Keratinocyte (primary cell): ENCODE measurements at regions not wholly inside any gene's neighbourhood (a gene's known extent, or its start where the extent isn't known, plus 50 kb on each side); places are given as distances from the start of the nearest gene placed in this dataset.

Experiments used
- DNase-seq: peaks from one replicate; pipeline ENCODE4 v3.0.0-alpha.2; 2011; ENCODE audit warnings: low read depth, missing footprints, low spot score
- FAIRE-seq: peaks from 2 replicates; lab custom pipeline; 2011; peaks lifted over from hg19 to GRCh38; lab: Jason Lieb, UNC
- H2AFZ ChIP-seq: 2 replicates; pipeline ENCODE4 v1.6.0; 2012; ENCODE audit warnings: low read length, control low read depth, inconsistent platforms; ENCODE audit not compliant: control insufficient read depth
- H3K27ac ChIP-seq: 2 replicates; pipeline ENCODE4 v1.5.1; 2011; ENCODE audit warnings: low read length; ENCODE audit not compliant: control insufficient read depth, insufficient read depth
- H3K27me3 ChIP-seq: 3 replicates; pipeline ENCODE4 v1.6.0; 2011; ENCODE audit warnings: low read length; ENCODE audit not compliant: control insufficient read depth, insufficient read depth; ENCODE audit errors: extremely low read depth
- H3K36me3 ChIP-seq, 2 experiments: 2 replicates in 1 of 2; 3 replicates in 1 of 2; pipeline ENCODE4 v1.5.1; 2011; ENCODE audit warnings: low read length in 2 of 2, mild to moderate bottlenecking in 1 of 2; ENCODE audit not compliant: control insufficient read depth in 2 of 2, insufficient read depth in 2 of 2; ENCODE audit errors: extremely low read depth in 1 of 2
- H3K4me1 ChIP-seq: 3 replicates; pipeline ENCODE4 v1.5.1; 2011; ENCODE audit warnings: low read length; ENCODE audit not compliant: control insufficient read depth, insufficient read depth; ENCODE audit errors: extremely low read depth
- H3K4me2 ChIP-seq: 3 replicates; pipeline ENCODE4 v1.6.0; 2011; ENCODE audit warnings: low read depth, low read length; ENCODE audit not compliant: control insufficient read depth, insufficient read depth; ENCODE audit errors: extremely low read depth
- H3K4me3 ChIP-seq, 3 experiments: fragments of 200-600 bp in 1 of 3; sonication (generic) in 1 of 3; 2 replicates in 2 of 3; 3 replicates in 1 of 3; pipeline ENCODE4 v1.5.1; 2011 to 2016; ENCODE audit warnings: low read length in 3 of 3, mild to moderate bottlenecking in 3 of 3, control low read depth in 2 of 3, inconsistent platforms in 1 of 3, low read depth in 1 of 3, mixed read lengths in 1 of 3, mixed run types in 1 of 3, moderate library complexity in 1 of 3; ENCODE audit not compliant: control insufficient read depth in 2 of 3, insufficient read depth in 2 of 3; ENCODE audit errors: extremely low read depth in 1 of 3
- H3K79me2 ChIP-seq: 2 replicates; pipeline ENCODE4 v1.6.0; 2012; ENCODE audit warnings: low read length; ENCODE audit not compliant: control insufficient read depth, insufficient read depth
- H3K9ac ChIP-seq: 3 replicates; pipeline ENCODE4 v1.6.0; 2011; ENCODE audit warnings: low read length; ENCODE audit not compliant: control insufficient read depth, insufficient read depth; ENCODE audit errors: extremely low read depth
- H3K9me1 ChIP-seq: 3 replicates; pipeline ENCODE4 v1.6.0; 2011; ENCODE audit warnings: low read length; ENCODE audit not compliant: control insufficient read depth, insufficient read depth; ENCODE audit errors: extremely low read depth
- H3K9me3 ChIP-seq: 2 replicates; pipeline ENCODE4 v1.5.1; 2012; ENCODE audit warnings: low read depth, low read length; ENCODE audit not compliant: control insufficient read depth
- H4K20me1 ChIP-seq: 3 replicates; pipeline ENCODE4 v1.6.0; 2011; ENCODE audit warnings: low read length; ENCODE audit not compliant: control insufficient read depth, insufficient read depth; ENCODE audit errors: extremely low read depth
- CTCF ChIP-seq, 3 experiments: IDR thresholded peaks in 1 of 3; conservative IDR thresholded peaks in 1 of 3; optimal IDR thresholded peaks in 1 of 3; 2 replicates in 2 of 3; 3 replicates in 1 of 3; pipeline versions ENCODE3 to v1.5.1; 2011; ENCODE audit warnings: low read length in 3 of 3, mild to moderate bottlenecking in 3 of 3, moderate library complexity in 2 of 3, control low read depth in 1 of 3, inconsistent platforms in 1 of 3; ENCODE audit not compliant: insufficient read depth in 2 of 3; ENCODE audit errors: extremely low read depth in 1 of 3
- EZH2 ChIP-seq: IDR thresholded peaks from one replicate; pipeline ENCODE4 v1.6.1; 2012; ENCODE audit warnings: inconsistent platforms, mild to moderate bottlenecking, low read length, moderate library complexity
- dilution Hi-C: fragments of 300-500 bp; cut with MboI; formaldehyde crosslinking; loops from one replicate; pipeline ENCODE4 v1.7.0; 2020; ENCODE audit warnings: low sequenced_read_pairs; ENCODE audit not compliant: extremely low pct_ligation_motif_present

GRCh38 chr7:152910545-152911225 is 151.1 kb downstream of the ACTR3B start:
- Histone ChIP-seq H3K27ac (no peak overlapping the region), H3K9me3 (peaks cover 7% of the 10 kb centered on the region), H3K4me2 (no peak overlapping the region), H2AFZ (no peak overlapping the region), H3K79me2 (no peaks in the 10 kb centered on the region), H3K9ac (no peak overlapping the region), H3K4me3 (no peak overlapping the region), H3K27me3 (no peaks in the 10 kb centered on the region), H3K9me1 (no peaks in the 10 kb centered on the region), H3K36me3 (no peaks in the 10 kb centered on the region), H3K4me1 (no peaks in the 10 kb centered on the region), H4K20me1 (no peaks in the 10 kb centered on the region)
- FAIRE-seq = no peak
- dilution Hi-C loops = no loop called here
- TF ChIP-seq EZH2 = no peak
- no peak for TF ChIP-seq CTCF (optimal IDR thresholded peaks at IDR 0.05 in 1 of 3, IDR thresholded peaks at IDR 0.05 in 1 of 3, conservative IDR thresholded peaks at IDR 0.05 in 1 of 3; ENCODE audit: extremely low read depth in 1 of 3, insufficient read depth in 2 of 3, low read length in 3 of 3)
- DNase-seq = no peak

GRCh38 chr7:152911226-152911560 is 151.6 kb downstream of the ACTR3B start:
- Histone ChIP-seq H3K4me2 (no peak overlapping the region), H2AFZ (no peak overlapping the region), H3K79me2 (no peaks in the 10 kb centered on the region), H3K9ac (no peak overlapping the region), H3K4me3 (no peak overlapping the region), H3K27me3 (no peaks in the 10 kb centered on the region), H3K9me3 (peaks cover 7% of the 10 kb centered on the region), H3K27ac (no peak overlapping the region), H3K36me3 (no peaks in the 10 kb centered on the region), H3K9me1 (no peaks in the 10 kb centered on the region), H4K20me1 (no peaks in the 10 kb centered on the region), H3K4me1 (no peaks in the 10 kb centered on the region)
- no peak for FAIRE-seq
- DNase-seq = no peak
- dilution Hi-C loops = no loop called here
- TF ChIP-seq EZH2 (no peak), CTCF (optimal IDR thresholded peaks at IDR 0.05 in 1 of 3, IDR thresholded peaks at IDR 0.05 in 1 of 3, conservative IDR thresholded peaks at IDR 0.05 in 1 of 3; ENCODE audit: extremely low read depth in 1 of 3, insufficient read depth in 2 of 3, low read length in 3 of 3) (no peak)
